H9 (cell line): ENCODE measurements at regions not wholly inside any gene's neighbourhood (a gene's known extent, or its start where the extent isn't known, plus 50 kb on each side); places are given as distances from the start of the nearest gene placed in this dataset.
A peak's percentile ranks its signal among the peaks of the same experiment; 100 is the strongest.

Experiments used
- DNase-seq: peaks from one replicate; pipeline ENCODE4 v3.0.0-alpha.2; 2017
- H2AFZ ChIP-seq: one replicate; pipeline ENCODE4 v1.6.1; 2013; ENCODE audit warnings: mild to moderate bottlenecking, low read length, control low read depth, moderate library complexity
- H2AK5ac ChIP-seq: 2 replicates; pipeline ENCODE4 v1.6.1; 2013; ENCODE audit warnings: low read length, control low read depth, mixed read lengths; ENCODE audit not compliant: insufficient read length
- H2BK120ac ChIP-seq: one replicate; pipeline ENCODE4 v1.6.1; 2013; ENCODE audit warnings: low read depth, mild to moderate bottlenecking, low read length, control low read depth, inconsistent platforms; ENCODE audit not compliant: poor library complexity, severe bottlenecking
- H2BK12ac ChIP-seq: 2 replicates; pipeline ENCODE4 v1.6.1; 2013; ENCODE audit warnings: low read length, control low read depth, mixed read lengths, low read depth; ENCODE audit not compliant: insufficient read length
- H2BK15ac ChIP-seq: 2 replicates; pipeline ENCODE4 v1.6.1; 2013; ENCODE audit warnings: low read depth, low read length, control low read depth
- H2BK20ac ChIP-seq: one replicate; pipeline ENCODE4 v1.6.1; 2013; ENCODE audit warnings: low read depth, mild to moderate bottlenecking, low read length, control low read depth, inconsistent platforms; ENCODE audit not compliant: poor library complexity, severe bottlenecking
- H2BK5ac ChIP-seq: 2 replicates; pipeline ENCODE4 v1.6.1; 2013; ENCODE audit warnings: low read length, control low read depth, mixed read lengths; ENCODE audit not compliant: insufficient read length
- H3K14ac ChIP-seq: 2 replicates; pipeline ENCODE4 v1.6.1; 2013; ENCODE audit warnings: low read length, control low read depth; ENCODE audit not compliant: insufficient read depth
- H3K18ac ChIP-seq: 2 replicates; pipeline ENCODE4 v1.6.1; 2013; ENCODE audit warnings: low read depth, mild to moderate bottlenecking, mixed read lengths, low read length, control low read depth; ENCODE audit not compliant: insufficient read length
- H3K23ac ChIP-seq: 2 replicates; pipeline ENCODE4 v1.6.1; 2013; ENCODE audit warnings: low read length, control low read depth, mixed read lengths, low read depth; ENCODE audit not compliant: insufficient read length
- H3K23me2 ChIP-seq: 2 replicates; pipeline ENCODE4 v1.6.1; 2013; ENCODE audit warnings: low read depth, mild to moderate bottlenecking, mixed read lengths, low read length, control low read depth; ENCODE audit not compliant: insufficient read length, poor library complexity, severe bottlenecking
- H3K27ac ChIP-seq: 2 replicates; pipeline ENCODE4 v1.5.1; 2013; ENCODE audit warnings: low read length, control low read depth, mixed read lengths, low read depth; ENCODE audit not compliant: insufficient read length
- H3K27me3 ChIP-seq: 2 replicates; pipeline ENCODE4 v1.6.1; 2013; ENCODE audit warnings: low read length, control low read depth, inconsistent platforms; ENCODE audit not compliant: insufficient read depth
- H3K4ac ChIP-seq: 2 replicates; pipeline ENCODE4 v1.6.1; 2013; ENCODE audit warnings: low read depth, mild to moderate bottlenecking, control low read depth, inconsistent platforms, low read length, moderate library complexity
- H3K4me1 ChIP-seq: 2 replicates; pipeline ENCODE4 v1.6.1; 2013; ENCODE audit warnings: low read length, control low read depth, inconsistent platforms; ENCODE audit not compliant: insufficient read depth
- H3K4me2 ChIP-seq: 2 replicates; pipeline ENCODE4 v1.6.1; 2013; ENCODE audit warnings: low read length, control low read depth, mixed read lengths; ENCODE audit not compliant: insufficient read length, insufficient read depth
- H3K56ac ChIP-seq: 2 replicates; pipeline ENCODE4 v1.6.1; 2013; ENCODE audit warnings: low read depth, mild to moderate bottlenecking, mixed read lengths, low read length, control low read depth; ENCODE audit not compliant: insufficient read length
- H3K79me1 ChIP-seq: 2 replicates; pipeline ENCODE4 v1.6.1; 2013; ENCODE audit warnings: low read depth, mild to moderate bottlenecking, moderate library complexity, low read length, control low read depth, inconsistent platforms; ENCODE audit not compliant: insufficient read depth, poor library complexity, severe bottlenecking
- H3K79me2 ChIP-seq: 2 replicates; pipeline ENCODE4 v1.6.1; 2013; ENCODE audit warnings: low read length, control low read depth, inconsistent platforms; ENCODE audit not compliant: insufficient read depth
- H3K9ac ChIP-seq: 2 replicates; pipeline ENCODE4 v1.6.1; 2013; ENCODE audit warnings: low read length, control low read depth, mixed read lengths; ENCODE audit not compliant: insufficient read length; ENCODE audit errors: extremely low read depth
- H3K9me3 ChIP-seq: one replicate; pipeline ENCODE4 v1.6.1; 2013; ENCODE audit warnings: low read depth, low read length, inconsistent platforms; ENCODE audit not compliant: control insufficient read depth
- H3T11ph ChIP-seq: one replicate; pipeline ENCODE4 v1.6.1; 2013; ENCODE audit warnings: mild to moderate bottlenecking, low read length, control low read depth, inconsistent platforms
- H4K20me1 ChIP-seq: one replicate; pipeline ENCODE4 v1.6.1; 2013; ENCODE audit not compliant: control insufficient read depth, insufficient read length, insufficient read depth
- H4K5ac ChIP-seq: 2 replicates; pipeline ENCODE4 v1.6.1; 2013; ENCODE audit warnings: low read depth, mild to moderate bottlenecking, mixed read lengths, low read length, control low read depth; ENCODE audit not compliant: insufficient read length
- H4K8ac ChIP-seq: replicated peaks from 2 replicates; pipeline ENCODE4 v1.6.1; 2013; ENCODE audit warnings: low read length, control low read depth, mixed read lengths, low read depth; ENCODE audit not compliant: insufficient read length
- H4K91ac ChIP-seq: 2 replicates; pipeline ENCODE4 v1.6.1; 2013; ENCODE audit warnings: low read depth, mild to moderate bottlenecking, moderate library complexity, mixed read lengths, low read length, control low read depth; ENCODE audit not compliant: insufficient read length
- H3K27ac Mint-ChIP-seq, 3 experiments: 2 replicates in 2 of 3; 3 replicates in 1 of 3; pipeline ENCODE4 v1.8.0; 2020 to 2021; ENCODE audit warnings: mixed read lengths in 3 of 3, mild to moderate bottlenecking in 1 of 3, moderate library complexity in 1 of 3
- H3K27me3 Mint-ChIP-seq: 2 replicates; pipeline ENCODE4 v1.8.0; 2021; ENCODE audit warnings: low read depth, mild to moderate bottlenecking, moderate library complexity, mixed read lengths
- H3K36me3 Mint-ChIP-seq, 3 experiments: 2 replicates in 2 of 3; 3 replicates in 1 of 3; pipeline ENCODE4 v1.8.0; 2020 to 2021; ENCODE audit warnings: low read depth in 3 of 3, mixed read lengths in 3 of 3; ENCODE audit not compliant: insufficient read depth in 1 of 3
- H3K4me1 Mint-ChIP-seq, 2 experiments: 2 replicates each; pipeline ENCODE4 v1.8.0; 2020; ENCODE audit warnings: mixed read lengths in 2 of 2
- H3K4me3 Mint-ChIP-seq, 2 experiments: 2 replicates in 1 of 2; 3 replicates in 1 of 2; pipeline ENCODE4 v1.8.0; 2020 to 2021; ENCODE audit warnings: mild to moderate bottlenecking in 2 of 2, mixed read lengths in 2 of 2, moderate library complexity in 1 of 2
- H3K9me3 Mint-ChIP-seq, 2 experiments: 2 replicates in 1 of 2; 3 replicates in 1 of 2; pipeline ENCODE4 v1.8.0; 2020; ENCODE audit warnings: mild to moderate bottlenecking in 2 of 2, mixed read lengths in 2 of 2, moderate library complexity in 1 of 2
- WGBS: extraction: QIAGEN DNeasy Blood & Tissue Kit; methylation state at CpG from one replicate; pipeline ENCODE4 v1.1.7; 2013; ENCODE audit warnings: missing lambda C conversion rate, low lambda C conversion rate, mixed read lengths; ENCODE audit not compliant: insufficient read length; ENCODE audit errors: extremely low coverage; 5-methylcytosine and 5-hydroxymethylcytosine counted together
- TF ChIP-seq, protein P1 (sequence below): fragments of 200-600 bp; sonication (generic); conservative IDR thresholded peaks from 3 replicates; pipeline ENCODE4 v1.8.0; 2021; ENCODE audit warnings: antibody characterized with exemption, mild to moderate bottlenecking

GRCh38 chr1:58874757-58875755 lies 91.2 kb upstream of the JUN start:
- Histone ChIP-seq H3K79me2 (no peaks in the 10 kb centered on the region), H3K9me3 (no peaks in the 10 kb centered on the region), H3K23ac (no peak overlapping the region), H3K18ac (peak overlapping the region; percentile 91), H2BK20ac (peak overlapping the region; percentile 95), H3K14ac (peak overlapping the region; percentile 88), H4K8ac (no peak overlapping the region), H2BK12ac (peak overlapping the region; percentile 60), H3K23me2 (no peaks in the 10 kb centered on the region), H3K9ac (no peak overlapping the region), H3K79me1 (no peaks in the 10 kb centered on the region), H4K20me1 (no peaks in the 10 kb centered on the region), H2AFZ (no peak overlapping the region), H3K4ac (no peak overlapping the region; the same call in 1 of the 2 replicates), H4K5ac (peak overlapping the region; percentile 67), H3K27ac (no peak overlapping the region), H3T11ph (peak overlapping the region; percentile 78), H2AK5ac (no peak overlapping the region), H3K27me3 (no peaks in the 10 kb centered on the region), H3K4me2 (no peak overlapping the region), H2BK120ac (peak overlapping the region; percentile 75), H2BK5ac (no peak overlapping the region), H2BK15ac (no peak overlapping the region), H4K91ac (peak overlapping the region; percentile 8), H3K56ac (no peak overlapping the region), H3K4me1 (0 out of 2 replicates have a peak, but pooled peaks cover 2% of the 10 kb centered on the region)
- H3K27me3 Mint-ChIP-seq = peaks cover 4% of the 10 kb centered on the region
- H3K9me3 Mint-ChIP-seq = no peaks in the 10 kb centered on the region
- TF ChIP-seq, protein P1, sequence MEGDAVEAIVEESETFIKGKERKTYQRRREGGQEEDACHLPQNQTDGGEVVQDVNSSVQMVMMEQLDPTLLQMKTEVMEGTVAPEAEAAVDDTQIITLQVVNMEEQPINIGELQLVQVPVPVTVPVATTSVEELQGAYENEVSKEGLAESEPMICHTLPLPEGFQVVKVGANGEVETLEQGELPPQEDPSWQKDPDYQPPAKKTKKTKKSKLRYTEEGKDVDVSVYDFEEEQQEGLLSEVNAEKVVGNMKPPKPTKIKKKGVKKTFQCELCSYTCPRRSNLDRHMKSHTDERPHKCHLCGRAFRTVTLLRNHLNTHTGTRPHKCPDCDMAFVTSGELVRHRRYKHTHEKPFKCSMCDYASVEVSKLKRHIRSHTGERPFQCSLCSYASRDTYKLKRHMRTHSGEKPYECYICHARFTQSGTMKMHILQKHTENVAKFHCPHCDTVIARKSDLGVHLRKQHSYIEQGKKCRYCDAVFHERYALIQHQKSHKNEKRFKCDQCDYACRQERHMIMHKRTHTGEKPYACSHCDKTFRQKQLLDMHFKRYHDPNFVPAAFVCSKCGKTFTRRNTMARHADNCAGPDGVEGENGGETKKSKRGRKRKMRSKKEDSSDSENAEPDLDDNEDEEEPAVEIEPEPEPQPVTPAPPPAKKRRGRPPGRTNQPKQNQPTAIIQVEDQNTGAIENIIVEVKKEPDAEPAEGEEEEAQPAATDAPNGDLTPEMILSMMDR = no peak
- peak overlapping the region; percentile 19 to 86 (median 82) for H3K27ac Mint-ChIP-seq
- WGBS = no CpG with 5 or more reads among the region's 12 CpGs
- DNase-seq = peak; percentile 63
- no peaks in the 10 kb centered on the region for H3K36me3 Mint-ChIP-seq
- peaks cover 13% of the 10 kb centered on the region in 2 experiments for H3K4me1 Mint-ChIP-seq
- no peak overlapping the region; a peak in 2 of 5 replicates for H3K4me3 Mint-ChIP-seq
